GM12874 (cell line): ENCODE measurements at regions not wholly inside any gene's neighbourhood (a gene's known extent, or its start where the extent isn't known, plus 50 kb on each side); places are given as distances from the start of the nearest gene placed in this dataset.

Source experiments
- TF ChIP-seq, protein P1 (sequence below): IDR thresholded peaks from 2 replicates; pipeline ENCODE4 v1.5.1; 2011; ENCODE audit warnings: low read depth, mild to moderate bottlenecking, control low read depth, low read length, moderate library complexity; ENCODE audit not compliant: insufficient read depth

DNA sequence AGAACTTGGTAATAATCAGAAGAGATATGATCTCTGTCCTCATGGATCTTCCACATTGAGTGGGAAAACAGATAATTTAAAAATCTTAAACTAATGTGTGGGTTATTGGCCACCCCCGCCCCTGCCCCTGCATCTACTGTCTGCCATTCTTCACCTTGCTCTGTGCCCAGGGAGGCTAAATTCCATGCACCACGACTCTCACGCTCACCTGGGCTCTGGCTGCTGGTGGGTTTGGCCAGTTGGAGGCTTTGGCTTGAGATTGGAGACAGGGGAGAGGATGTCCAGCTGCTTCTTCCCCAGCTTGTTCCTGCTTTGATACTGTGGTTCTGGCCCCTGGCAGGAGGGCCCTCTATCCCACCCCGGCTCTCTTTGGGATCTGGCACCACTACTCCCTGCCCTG, 127.9 kb downstream of the IRX5 start:
- TF ChIP-seq, protein P1, sequence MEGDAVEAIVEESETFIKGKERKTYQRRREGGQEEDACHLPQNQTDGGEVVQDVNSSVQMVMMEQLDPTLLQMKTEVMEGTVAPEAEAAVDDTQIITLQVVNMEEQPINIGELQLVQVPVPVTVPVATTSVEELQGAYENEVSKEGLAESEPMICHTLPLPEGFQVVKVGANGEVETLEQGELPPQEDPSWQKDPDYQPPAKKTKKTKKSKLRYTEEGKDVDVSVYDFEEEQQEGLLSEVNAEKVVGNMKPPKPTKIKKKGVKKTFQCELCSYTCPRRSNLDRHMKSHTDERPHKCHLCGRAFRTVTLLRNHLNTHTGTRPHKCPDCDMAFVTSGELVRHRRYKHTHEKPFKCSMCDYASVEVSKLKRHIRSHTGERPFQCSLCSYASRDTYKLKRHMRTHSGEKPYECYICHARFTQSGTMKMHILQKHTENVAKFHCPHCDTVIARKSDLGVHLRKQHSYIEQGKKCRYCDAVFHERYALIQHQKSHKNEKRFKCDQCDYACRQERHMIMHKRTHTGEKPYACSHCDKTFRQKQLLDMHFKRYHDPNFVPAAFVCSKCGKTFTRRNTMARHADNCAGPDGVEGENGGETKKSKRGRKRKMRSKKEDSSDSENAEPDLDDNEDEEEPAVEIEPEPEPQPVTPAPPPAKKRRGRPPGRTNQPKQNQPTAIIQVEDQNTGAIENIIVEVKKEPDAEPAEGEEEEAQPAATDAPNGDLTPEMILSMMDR: no peak

DNA sequence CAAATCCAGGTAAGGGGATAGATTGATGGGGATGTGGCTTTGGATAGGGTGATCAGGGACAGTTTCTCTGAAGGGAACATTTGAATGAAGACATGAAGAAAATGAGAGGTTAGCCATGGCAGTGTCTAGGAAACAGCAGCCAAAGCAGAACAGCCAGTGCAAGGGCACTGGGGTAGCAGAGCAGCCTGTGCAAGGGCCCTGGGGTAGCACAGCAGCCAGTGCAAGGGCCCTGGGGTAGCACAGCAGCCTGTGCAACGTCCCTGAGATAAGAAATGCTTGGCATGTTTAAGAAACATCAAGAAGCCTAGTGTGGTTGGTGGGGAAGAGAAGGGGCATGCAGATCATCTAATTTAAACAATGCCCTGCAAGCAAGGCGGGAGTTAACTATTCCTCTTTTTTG, 128.5 kb downstream of the IRX5 start:
- TF ChIP-seq, protein P1: no peak

DNA sequence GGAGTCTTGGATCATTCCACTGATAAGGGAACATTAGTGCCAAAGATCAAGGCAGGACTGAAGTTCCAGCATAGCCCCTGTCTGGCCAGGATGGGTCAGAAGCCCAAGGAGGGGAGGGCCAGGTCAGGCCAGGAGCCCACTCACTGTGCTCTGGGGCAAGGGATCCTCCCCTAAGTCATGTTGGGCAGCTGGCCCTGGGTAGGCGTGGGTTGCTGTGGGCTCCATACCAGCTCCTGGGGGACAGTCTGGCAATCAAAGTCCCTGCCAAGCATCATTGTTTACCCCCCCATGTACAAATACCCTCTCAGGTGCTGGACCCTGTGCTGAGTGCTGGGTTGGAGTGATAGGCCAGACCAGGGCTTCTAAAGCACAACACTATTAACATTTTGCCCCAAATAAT, 130.5 kb downstream of the IRX5 start:
- TF ChIP-seq, protein P1: no peak

DNA sequence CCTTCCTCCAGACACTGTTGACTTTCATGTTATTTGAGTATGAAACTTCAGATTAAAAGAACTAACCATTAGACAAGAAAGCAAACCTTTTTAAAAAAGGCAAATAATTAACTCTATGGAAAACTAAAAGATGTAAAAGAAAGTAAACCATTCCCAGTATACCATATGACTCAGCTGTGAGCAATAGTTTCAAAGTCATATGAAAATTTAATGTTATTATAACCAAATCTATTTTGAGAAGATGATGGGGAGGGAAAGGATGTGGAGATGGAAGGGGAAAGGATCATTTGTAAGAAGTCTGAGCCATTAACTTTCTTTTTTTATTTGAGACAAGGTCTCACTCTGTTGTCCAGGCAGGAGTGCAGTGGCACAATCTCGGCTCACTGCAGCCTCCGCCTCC, 131.8 kb downstream of the IRX5 start:
- TF ChIP-seq, protein P1: no peak

DNA sequence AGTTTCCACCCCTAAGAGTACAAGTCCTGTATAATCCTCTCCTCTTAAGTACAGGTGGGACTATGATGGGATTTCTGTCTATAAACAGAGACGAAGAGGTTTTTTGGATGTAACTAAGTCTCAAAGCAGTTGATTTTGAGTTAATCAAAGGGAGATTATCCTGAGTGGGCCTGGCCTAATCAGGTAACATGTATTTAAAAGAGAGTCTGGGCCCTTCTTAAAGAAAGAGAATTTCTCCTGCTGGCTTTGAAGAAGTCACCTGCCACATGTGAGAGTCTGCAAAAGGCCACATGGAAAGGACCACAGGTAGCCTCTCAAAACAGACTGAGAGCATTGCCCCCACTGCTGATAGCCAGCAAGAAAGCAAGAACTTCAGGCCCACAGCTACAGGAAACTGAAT, 142.3 kb downstream of the IRX5 start:
- TF ChIP-seq, protein P1: no peak

DNA sequence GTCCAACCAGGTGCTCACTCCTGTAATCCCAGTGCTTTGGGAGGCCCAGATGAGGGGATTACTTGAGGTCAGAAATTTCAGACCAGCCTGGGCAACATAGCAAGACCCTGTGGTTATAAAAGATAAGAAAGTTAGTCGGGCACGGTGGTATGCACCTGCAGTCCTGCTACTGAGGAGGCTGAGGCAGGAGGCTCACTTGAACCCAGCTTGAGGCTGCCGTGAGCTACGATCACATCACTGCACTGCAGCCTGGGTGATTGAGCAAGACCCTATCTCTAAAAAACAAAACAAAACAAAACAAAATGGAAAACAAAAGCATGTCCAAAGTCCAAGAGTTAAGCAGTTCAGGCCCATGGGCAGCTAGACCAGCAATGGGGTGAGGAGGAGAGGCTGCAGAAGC, 143.2 kb downstream of the IRX5 start:
- TF ChIP-seq, protein P1: no peak

DNA sequence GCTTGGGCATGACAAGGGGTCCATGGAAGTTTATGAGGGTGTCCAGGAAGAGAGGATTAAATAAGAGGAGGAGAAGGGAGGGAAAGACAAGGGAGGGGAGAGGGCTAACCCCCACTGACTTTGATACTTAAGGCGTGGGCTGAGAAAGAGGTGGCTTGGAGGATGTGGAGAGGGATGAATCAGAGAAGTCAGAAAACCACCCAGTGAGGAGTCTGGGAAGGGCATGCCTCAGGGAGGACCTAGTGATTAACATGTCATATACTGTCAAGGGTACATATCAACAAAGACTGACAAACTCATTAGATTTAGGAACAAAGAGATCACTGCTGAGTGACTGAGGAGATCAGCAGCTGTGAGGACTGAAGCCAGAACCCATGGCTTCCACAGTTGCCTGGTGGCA, 145.4 kb downstream of the IRX5 start:
- TF ChIP-seq, protein P1: no peak

DNA sequence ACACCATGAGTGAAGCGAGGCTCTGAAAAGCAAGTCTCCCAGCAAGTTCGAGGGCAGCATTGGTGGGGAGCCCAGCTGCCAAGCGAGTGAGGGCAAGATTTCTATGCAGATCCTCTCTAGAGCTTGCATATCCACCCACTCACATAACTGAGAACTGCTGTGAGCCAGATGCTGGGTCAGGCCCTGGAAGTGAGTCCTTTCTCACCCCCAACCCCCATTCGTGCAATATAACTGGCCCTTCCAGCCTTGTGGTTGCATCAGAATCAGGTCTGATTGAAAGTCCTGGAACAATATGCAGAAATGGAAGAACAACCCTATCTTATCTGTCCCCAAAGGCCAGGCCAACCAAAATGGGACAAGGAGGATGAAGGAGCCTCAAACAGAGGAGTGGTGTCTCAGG, 146.6 kb downstream of the IRX5 start:
- TF ChIP-seq, protein P1: no peak
